ENCODE measurements at regions not wholly inside any gene's neighbourhood (a gene's known extent, or its start where the extent isn't known, plus 50 kb on each side); places are given as distances from the start of the nearest gene placed in this dataset.

GRCh38 chr20:55354720-55355119, 650.6 kb downstream of the CBLN4 start:
- TF ChIP-seq PATZ1 (CRISPR knock-in tag; IDR thresholded peaks at IDR 0.05; ENCODE audit: borderline replicate concordance) (no peak), ISL1 (CRISPR knock-in tag; IDR thresholded peaks at IDR 0.05) (no peak), BACH2 (CRISPR knock-in tag; IDR thresholded peaks at IDR 0.05; ENCODE audit: borderline replicate concordance) (no peak), ZFP3 (CRISPR knock-in tag; IDR thresholded peaks at IDR 0.05) (no peak)

All from SK-N-SH treated with all-trans-retinoic acid at 6 μM for 48 hours (cell line).